Spleen (tissue), 11 donors: ENCODE measurements at regions not wholly inside any gene's neighbourhood (a gene's known extent, or its start where the extent isn't known, plus 50 kb on each side); places are given as distances from the start of the nearest gene placed in this dataset.

ENCODE experiments used
- DNase-seq: peaks from one replicate; pipeline ENCODE4 v3.0.0-alpha.2; 2020
- H3K27ac ChIP-seq, 8 donors: fragments of 200-600 bp; sonication (generic) in 7 of 8; 1 replicate in 4 of 8; 2 replicates in 4 of 8; pipeline versions ENCODE4 v1.5.0 to v1.8.0; 2016 to 2021; ENCODE audit warnings: inconsistent platforms in 4 of 8, mild to moderate bottlenecking in 4 of 8, moderate library complexity in 1 of 8
- H3K27me3 ChIP-seq, 7 donors: fragments of 200-600 bp; sonication (generic) in 6 of 7; replicated peaks in 1 of 7; 1 replicate in 4 of 7; 2 replicates in 3 of 7; pipeline versions ENCODE4 v1.5.0 to v1.8.0; 2016 to 2021; ENCODE audit warnings: inconsistent platforms in 3 of 7, mild to moderate bottlenecking in 1 of 7
- H3K36me3 ChIP-seq, 6 donors: fragments of 200-600 bp; sonication (generic) in 5 of 6; 1 replicate in 4 of 6; 2 replicates in 2 of 6; pipeline versions ENCODE4 v1.5.0 to v1.8.0; 2016 to 2021; ENCODE audit warnings: inconsistent platforms in 2 of 6
- H3K4me1 ChIP-seq, 6 donors: fragments of 200-600 bp; sonication (generic) in 5 of 6; 1 replicate in 3 of 6; 2 replicates in 3 of 6; pipeline versions ENCODE4 v1.5.0 to v1.8.0; 2016 to 2021; ENCODE audit warnings: inconsistent platforms in 3 of 6
- H3K4me3 ChIP-seq, 8 donors: fragments of 200-600 bp; sonication (generic) in 7 of 8; 1 replicate in 4 of 8; 2 replicates in 4 of 8; pipeline versions ENCODE4 v1.5.0 to v1.8.0; 2016 to 2021; ENCODE audit warnings: inconsistent platforms in 4 of 8, mild to moderate bottlenecking in 4 of 8, moderate library complexity in 2 of 8
- H3K9me3 ChIP-seq, 8 donors: fragments of 200-600 bp; sonication (generic) in 7 of 8; 1 replicate in 4 of 8; 2 replicates in 4 of 8; pipeline versions ENCODE4 v1.5.0 to v1.8.0; 2016 to 2021; ENCODE audit warnings: inconsistent platforms in 4 of 8
- CTCF ChIP-seq, 11 experiments: fragments of 200-600 bp in 7 of 11; fragments of 450-650 bp in 4 of 11; sonication (generic) in 4 of 11; IDR thresholded peaks in 8 of 11; conservative IDR thresholded peaks in 3 of 11; 1 replicate in 7 of 11; 2 replicates in 4 of 11; pipeline versions ENCODE4 v1.4.0 to v1.8.0; 2016 to 2021; ENCODE audit warnings: antibody characterized with exemption in 11 of 11, inconsistent platforms in 4 of 11, mild to moderate bottlenecking in 1 of 11
- POLR2A ChIP-seq, 3 donors: fragments of 450-650 bp; IDR thresholded peaks; one replicate each; pipeline ENCODE4 v1.5.1; 2017; ENCODE audit warnings: antibody characterized with exemption in 3 of 3, mild to moderate bottlenecking in 1 of 3
- POLR2AphosphoS5 ChIP-seq, 3 donors: sonication (generic); formaldehyde crosslinking; IDR thresholded peaks; one replicate each; pipeline ENCODE4 v1.5.1; 2017; ENCODE audit warnings: antibody characterized with exemption in 3 of 3
- WGBS, 5 donors: extraction: QIAGEN DNeasy Blood & Tissue Kit in 3 of 5; methylation state at CpG; one replicate each; pipeline versions ENCODE4 v1.1.5 to v1.1.7; 2013 to 2018; 5-methylcytosine and 5-hydroxymethylcytosine counted together
- intact Hi-C: fragments of 100-400 bp; cut with DNase I; formaldehyde crosslinking; loops from one replicate; pipeline ENCODE4 v1.15.0; 2023; ENCODE audit warnings: low total_unique reads
- donor health status: healthy with polysubstance abuse.
- donor health status: DM: no; HTN: no; CAD: no; lungs with moderate emphysema.
- donor health status: DM: no; HTN: no; CAD: no.
- donor health status: Bipolar disorder and iron deficiency.
- donor health status: healthy.
- donor health status: DM: no; HTN: no; CAD: no.
- donor health status: DM: yes; HTN: yes; CAD: no.

DNA sequence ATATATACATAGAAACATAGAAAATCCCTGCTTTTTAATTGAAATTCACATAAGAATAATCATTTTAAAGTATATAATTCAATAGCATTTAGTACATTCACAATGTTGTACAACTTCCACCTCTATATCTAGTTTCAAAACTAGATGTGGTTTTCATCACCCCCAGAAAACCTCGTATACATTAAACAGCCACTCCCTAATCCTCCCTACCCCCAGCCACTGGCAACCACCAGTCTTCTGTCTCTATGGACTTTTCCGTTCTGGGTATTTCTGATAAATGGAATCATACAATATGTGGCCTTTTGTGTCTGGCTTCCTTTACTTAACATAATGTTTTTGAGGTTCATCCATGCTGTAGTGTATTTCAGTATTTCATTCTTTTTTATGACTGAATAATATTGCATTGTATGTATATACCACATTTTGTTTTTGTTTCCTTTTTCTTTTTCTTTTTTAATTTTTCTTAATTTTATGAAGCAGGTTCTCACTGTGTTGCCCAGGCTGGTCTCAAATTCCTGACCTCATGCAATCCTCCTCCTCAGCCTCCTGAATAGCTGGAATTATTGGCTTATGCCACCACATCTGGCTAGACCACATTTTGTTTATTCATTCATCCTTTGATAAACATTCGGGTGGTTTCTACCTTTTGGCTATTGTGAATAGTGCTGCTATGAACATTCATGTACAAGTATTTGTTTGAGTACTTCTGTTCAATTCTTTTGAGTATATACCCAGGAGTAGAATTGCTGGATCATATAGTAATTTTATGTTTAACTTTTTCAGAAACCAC lies 50.6 kb upstream of the RNF152 start:
- intact Hi-C loops, result no loop called here
- no peaks in the 10 kb centered on the region for H3K36me3 ChIP-seq
- no peaks in the 10 kb centered on the region for H3K9me3 ChIP-seq
- no peak for DNase-seq
- TF ChIP-seq POLR2A (IDR thresholded peaks at IDR 0.05), result no peak
- no peak for TF ChIP-seq CTCF (IDR thresholded peaks at IDR 0.05 in 8 of 11, conservative IDR thresholded peaks at IDR 0.05 in 3 of 11)
- no peak for TF ChIP-seq POLR2AphosphoS5 (IDR thresholded peaks at IDR 0.05)
- H3K4me1 ChIP-seq, result peaks cover 0 to 11% (median 0%) of the 10 kb centered on the region in 6 donors
- H3K27ac ChIP-seq, result no peak overlapping the region
- peaks cover 0 to 16% (median 0%) of the 10 kb centered on the region in 7 donors for H3K27me3 ChIP-seq
- no peak overlapping the region for H3K4me3 ChIP-seq
- 61 to 79% (median 73%) methylated on average over 3 of the region's 3 CpGs for WGBS, 5 donors
